Activated naive CD8-positive, alpha-beta T cell treated with anti-CD3 and anti-CD28 coated beads, Interleukin-2, amount 50 U/mL, for 16 hours (primary cell): ENCODE measurements at regions not wholly inside any gene's neighbourhood (a gene's known extent, or its start where the extent isn't known, plus 50 kb on each side); places are given as distances from the start of the nearest gene placed in this dataset.

Experiments used
- DNase-seq: peaks from one replicate; pipeline ENCODE4 v3.0.0-alpha.2; 2020; ENCODE audit warnings: low read depth, low spot score

DNA sequence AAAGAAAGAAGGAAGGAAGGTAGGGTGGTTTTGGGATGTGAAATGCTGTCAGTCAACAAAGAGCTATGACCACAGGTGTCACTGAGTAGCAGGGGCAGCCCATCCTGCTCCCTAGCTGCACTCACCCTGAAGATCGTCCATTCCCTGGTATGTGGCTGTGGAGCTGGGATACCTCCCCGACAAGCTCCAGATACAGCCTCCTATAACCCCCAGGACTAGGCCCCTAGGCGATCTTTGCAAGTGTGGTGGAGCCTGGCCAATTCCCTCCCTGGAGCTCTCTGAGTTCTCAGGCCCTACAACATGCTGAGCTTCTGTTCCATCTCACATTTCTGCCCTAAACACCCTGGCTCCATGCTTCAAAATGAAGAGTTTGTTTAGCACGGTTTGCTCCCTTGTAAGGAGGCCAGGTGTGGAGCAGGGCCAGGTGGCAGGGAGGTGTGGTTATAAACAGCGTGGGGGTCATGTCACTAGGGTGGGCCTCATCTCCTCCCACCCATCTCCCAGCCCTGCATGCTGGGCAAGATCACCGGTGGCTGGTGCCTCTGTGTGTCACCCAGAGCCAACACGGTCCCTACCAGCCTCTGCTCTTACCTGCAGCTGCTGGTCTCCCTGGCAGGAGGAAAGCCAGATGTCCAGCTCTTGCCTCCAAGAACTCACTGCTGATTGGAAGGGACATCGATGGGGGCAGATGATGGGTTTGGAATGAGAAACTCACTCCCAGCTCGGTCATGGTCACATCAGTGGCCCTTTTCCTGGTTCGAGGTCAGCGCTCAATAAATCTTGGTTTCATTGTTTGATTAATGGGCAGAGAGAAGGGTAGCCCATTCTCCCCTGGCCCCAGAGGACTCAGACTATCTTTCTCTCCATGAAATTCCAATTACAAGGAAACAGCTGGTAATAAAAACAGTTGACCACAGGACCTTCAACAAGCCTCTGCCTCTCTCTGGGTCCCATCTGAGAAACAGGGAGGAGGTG, 511.0 kb upstream of the CDH5 start:
- DNase-seq, result no peak

DNA sequence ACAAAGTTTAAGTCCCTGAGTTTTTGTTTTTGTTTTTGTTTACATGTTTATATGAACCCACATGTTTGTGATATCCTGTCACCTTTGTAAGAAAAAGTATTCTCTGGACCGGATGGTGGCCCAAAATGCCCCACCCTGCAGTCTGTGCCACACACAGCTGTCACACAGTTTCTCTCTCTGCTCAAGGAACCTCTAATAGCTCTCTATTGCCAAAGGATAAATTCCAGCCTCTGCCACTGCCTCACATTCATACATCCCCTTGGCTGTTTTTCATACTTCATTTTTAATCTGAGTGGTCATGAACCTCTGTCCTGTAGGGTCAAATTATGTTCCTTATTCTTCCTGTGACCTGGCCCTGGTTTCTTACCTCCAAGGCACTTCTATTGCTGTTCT, 520.3 kb upstream of the CDH5 start:
- no peak for DNase-seq

DNA sequence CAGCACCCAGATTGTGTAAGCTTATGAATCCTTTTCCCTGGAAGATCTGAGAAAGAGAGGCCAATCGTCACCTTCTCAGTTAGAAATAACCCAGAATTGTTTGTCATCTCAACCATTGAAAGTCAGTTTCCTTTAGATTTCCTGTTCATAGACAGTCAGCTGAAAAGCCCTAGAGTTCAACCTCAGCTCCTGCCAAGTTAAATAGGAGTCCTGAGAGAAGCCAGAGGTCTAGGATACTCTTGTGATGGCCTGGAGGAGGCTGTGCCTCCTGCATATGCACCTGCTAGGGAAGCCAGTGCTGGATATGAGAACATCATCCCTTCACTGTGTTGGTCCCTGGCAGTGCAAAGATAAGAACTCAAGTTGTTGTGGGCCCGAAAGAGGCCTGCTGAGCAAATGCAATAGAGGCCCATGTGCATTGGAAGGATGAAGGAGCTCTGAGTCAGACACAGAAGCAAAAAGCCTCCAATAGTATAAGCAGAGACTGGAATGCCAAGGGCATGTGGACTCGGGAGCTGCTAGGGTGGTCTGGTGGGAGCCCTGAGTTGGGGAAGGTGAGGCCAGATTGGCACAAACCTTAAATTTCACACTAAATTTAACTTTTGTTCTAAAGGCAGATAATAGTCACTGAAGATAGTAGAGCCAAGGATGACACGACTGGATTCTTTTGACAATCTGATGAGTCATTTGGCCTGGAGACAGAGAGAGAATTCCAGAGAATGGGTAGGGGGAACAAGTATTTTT, 520.9 kb upstream of the CDH5 start:
- DNase-seq, result no peak

DNA sequence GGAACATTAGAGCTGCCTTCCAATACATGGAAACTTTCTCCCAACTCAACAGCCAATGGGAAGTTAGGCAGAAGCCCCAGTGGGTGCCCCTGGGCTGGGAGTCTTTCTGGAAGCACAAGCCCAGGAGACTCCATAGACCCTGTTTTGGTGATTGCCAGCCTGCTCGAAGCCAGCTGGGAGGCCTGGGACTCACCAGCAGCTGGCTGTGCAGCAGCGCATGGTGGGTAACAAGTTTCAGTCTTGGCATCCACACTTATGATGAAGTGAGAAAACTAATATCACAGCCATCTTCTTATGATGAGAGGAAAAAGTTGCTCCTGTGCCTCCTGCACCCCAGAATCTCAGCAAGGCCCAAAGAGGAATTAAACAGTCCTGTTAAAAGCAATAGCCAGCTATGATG, 522.5 kb upstream of the CDH5 start:
- no peak for DNase-seq

DNA sequence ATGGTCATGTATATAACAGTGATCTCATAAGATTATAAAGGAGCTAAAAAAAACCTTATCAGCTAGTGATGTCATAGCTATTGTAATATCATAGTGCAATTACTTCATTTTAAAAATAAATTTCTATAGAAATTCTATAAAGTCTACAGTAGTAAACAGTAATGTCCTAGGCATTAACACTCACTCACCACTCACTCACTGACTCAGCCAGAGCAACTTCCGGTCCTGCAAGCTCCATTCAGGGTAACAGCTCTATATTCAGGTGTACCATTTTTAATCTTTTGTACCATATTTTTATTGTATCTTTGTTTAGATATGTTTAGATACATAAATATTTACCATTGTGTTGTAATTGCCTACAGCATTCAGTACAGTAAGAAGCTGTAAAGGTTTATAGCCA, 524.4 kb upstream of the CDH5 start:
- no peak for DNase-seq

DNA sequence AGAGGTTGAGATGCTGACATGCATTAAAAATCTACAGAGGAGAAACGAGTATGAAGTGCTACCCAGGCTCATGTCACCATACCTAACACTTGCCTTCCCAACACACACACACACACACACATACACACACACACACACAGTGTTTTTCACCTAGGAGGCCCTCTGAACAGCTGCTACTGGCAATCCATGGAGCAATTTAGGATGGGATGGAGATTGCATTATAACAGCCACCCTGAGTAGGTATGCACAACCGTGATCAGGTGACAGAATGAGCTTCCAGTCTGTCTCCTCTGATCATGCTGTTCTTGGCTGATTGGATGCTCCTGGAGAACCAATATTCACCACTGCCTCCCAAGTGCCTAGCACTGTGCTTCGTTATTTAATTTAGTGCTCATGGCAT, 528.5 kb upstream of the CDH5 start:
- no peak for DNase-seq

DNA sequence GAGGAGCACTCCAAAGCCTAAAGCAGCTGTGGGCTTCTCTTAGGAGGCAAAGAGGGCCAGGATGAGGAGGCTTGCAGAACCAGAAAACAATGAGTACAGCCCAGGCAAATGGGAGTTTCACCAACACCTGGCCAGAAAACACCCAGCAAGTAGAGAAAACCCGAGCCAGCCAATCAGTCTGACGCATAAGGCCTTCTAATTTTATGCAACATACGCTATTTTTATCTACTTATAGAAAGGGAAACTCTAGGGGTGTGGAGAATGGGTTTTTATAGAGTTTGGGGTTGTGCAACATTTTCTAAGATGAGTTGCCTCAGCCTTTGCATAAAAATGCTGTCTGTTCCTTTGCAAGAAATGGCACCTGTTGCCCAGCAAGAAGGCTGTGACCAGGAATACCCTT, 529.0 kb upstream of the CDH5 start:
- DNase-seq, result no peak

DNA sequence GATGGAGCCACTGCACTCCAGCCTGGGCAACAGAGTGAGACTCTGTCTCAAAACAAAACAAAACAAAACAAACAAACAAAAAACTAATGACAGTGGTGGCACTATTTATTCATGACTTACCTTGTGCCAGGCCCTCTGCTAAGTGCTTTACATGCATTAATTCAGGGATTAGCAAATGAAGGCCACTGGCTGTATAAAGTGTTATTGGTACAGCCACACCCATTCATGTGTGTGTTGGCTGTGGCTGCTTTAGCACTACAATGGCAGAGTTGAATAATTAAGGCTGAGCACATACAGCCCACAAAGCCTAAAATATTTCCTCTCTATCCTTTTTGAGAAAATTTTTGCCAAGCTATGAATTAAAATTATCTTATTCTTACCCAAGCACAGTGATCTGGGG, 531.8 kb upstream of the CDH5 start:
- DNase-seq, result no peak

DNA sequence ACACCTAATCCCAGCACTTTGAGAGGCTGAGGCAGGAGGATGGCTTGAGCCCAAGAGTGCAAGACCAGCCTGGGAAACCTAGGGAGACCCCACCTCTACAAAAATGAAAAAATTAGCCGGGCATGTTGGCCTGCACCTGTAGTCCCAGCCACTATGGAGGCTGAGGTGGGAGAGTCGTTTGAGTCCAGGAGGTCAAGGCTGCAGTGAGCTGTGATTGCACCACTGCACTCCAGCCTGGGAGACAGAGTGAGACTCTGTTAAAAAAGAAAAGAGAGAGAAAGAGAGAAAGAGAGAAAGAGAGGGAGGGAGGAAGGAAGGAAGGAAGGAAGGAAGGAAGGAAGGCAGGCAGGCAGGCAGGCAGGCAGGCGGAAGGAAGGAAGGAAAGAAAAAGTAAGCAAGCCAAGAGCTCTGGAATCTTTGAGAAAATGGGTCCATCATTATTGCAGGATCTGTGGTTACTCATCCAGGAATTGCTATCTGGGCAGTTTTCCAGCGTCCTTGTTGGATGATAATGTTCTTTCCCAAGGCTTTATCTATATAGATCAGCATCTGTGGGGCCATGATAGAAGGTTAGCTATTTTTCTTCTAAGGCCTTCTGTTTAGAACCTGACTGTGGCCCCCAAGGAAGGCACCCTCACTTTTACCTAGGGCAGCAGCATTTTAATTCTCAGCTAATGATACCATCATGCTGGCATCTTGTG, 533.2 kb upstream of the CDH5 start:
- DNase-seq, result no peak

DNA sequence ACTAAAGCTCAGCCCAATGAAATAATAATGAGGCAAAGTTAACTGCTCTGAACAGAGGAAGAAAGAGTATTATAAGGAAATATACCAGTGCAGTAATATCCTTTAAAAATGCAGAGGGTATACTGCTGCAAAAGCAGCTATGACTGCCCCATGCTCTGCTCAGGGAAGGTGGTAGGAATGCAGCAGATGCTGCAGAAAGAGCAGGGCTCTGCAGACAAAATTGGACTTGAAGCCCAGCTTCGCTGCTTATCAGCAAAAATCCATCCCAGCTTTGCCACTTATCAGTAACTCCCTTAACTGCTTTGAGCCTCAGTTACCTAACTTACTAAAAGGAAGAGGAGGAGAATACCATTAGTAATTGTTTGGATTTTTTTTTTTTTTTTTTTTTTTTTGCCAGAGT, 533.8 kb upstream of the CDH5 start:
- no peak for DNase-seq

DNA sequence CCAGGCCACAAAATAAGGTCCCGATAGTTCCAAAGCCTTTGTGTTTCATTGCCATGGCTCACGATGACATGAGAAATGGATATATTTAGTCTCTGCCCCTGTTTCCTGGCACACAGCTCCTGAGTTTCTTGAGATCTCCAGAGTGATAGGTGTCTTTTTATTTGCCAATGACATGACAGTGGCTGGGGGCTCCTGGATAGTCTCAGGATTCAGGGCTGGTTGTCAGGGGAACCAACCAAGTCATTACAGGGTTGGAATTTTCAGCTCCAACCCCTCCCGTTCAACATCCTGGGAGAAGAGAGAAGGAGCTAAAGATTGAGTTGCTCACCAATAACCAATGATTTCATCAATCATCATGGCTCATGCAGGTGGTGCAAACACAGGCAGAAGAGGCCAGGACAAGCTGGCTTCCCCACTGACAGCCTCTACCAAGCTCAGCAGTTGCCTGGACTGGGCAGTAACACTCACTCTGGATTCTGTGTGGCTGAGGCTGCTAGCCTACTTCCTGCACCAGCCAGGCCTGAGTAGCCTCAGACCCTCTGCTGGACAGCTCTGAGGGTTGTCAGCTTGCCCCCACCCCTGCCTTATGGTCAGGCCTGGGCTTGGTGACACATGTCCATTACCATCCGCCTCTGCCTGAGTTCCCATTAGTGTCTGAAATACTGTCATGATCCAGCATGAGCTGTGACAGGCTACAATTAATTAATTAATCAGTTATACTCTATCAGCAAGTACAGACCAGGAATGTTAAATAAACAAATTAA, 534.4 kb upstream of the CDH5 start:
- DNase-seq, result no peak

DNA sequence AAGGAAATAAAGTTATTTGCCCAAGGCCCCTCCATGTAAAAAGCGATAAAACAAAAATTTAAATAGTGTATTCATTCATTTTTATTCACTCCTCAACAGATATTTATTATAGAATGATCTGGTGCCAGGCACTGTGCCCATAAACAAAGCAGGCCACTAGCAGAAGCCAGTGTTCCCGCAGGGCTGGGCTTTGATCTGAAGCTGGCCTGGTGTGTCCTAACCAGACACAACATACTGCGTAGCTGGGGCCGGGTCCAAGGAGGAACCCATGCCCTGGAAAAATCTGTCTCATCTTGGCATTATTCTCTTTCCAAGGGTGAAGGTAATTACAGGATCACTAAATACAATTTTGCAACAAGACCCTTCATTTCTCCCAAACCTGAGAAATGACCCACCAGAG, 537.4 kb upstream of the CDH5 start:
- no peak for DNase-seq

DNA sequence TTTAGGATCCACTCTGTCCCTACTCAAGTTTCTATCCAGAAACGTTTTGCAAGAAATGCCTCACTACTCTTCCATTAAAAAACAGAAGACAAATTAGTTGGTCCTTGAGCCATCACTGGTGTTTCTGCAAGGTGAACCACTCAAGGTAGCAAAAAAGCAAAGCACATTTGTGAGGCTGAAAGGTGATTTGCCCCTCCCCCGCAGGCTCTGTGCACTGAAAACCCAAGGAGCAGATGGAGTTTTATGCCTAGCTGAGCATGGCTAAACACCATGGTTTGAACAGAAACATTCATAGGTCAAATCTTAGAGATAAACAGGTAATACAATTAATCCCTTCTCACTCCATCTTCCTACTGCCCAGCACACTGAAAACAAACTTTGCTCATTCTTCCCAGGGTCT, 538.2 kb upstream of the CDH5 start:
- DNase-seq, result no peak

DNA sequence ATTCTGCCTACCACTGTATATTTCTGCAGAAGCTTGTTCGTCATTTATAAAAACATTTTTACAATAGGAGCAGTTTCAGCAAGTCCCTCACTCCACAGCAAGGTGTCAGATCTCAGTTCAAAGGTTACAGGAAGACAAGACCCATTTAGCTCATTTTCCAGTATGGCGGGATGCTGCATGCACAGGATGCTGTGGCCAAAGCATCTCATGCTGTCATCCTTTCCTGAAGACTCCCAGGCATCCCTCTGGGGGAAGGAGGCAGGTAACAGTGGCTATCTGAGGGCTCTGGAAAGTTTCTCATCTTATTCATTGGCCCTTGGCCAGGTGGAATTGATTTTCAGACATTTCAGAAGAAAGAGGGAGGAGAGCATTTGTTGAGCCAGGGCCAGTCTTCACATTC, 539.3 kb upstream of the CDH5 start:
- no peak for DNase-seq

DNA sequence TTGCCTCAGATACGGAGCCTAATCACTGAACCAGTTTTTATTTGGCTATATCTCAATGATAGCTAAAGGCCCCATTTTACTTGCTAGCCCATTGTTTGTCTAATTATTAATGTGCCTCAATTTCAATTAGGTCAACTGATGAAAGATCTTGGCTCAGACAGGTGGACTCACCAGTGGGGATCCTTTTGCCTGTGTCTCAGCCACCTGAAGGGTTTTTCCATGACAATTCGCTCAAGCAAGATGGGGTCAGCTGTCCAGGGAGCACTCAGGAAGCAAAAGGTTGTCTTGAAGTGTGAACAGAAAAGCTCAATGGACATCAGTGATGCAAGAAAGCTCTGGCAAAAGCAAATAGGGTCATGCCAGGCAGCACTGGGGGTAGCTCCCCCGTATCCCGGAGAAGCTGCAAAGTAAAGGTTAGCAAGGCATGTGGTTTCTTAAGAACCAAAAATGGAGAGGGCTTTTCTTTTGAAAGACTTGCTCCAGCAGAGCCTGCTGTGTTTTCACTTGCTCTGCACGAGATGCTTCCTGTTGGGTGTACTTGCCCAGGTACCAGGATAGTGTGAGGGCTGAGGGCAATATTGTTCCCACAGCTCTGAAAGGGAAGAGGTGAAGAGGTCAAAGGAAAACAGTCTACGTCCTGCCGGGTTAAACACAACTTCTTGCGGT, 541.2 kb upstream of the CDH5 start:
- DNase-seq, result no peak

DNA sequence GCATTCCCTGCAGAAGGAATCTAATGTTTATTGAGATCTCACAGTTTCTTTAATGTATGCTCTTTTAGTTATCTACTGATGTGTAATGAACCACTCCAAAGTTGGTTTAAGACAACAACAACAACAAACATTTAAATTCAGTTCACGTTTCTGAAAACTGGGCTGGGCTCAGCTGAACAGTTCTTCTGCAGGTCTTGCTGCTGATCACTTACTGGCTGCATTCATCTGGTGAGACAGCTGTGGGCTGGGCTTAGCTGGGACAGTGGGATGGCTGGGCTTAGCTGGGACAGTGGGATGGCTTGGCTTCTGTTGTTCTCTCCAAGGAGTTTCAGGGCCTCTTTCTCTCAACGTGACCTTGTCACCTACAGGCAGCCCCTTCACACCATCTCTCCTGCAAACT, 544.3 kb upstream of the CDH5 start:
- DNase-seq, result no peak

DNA sequence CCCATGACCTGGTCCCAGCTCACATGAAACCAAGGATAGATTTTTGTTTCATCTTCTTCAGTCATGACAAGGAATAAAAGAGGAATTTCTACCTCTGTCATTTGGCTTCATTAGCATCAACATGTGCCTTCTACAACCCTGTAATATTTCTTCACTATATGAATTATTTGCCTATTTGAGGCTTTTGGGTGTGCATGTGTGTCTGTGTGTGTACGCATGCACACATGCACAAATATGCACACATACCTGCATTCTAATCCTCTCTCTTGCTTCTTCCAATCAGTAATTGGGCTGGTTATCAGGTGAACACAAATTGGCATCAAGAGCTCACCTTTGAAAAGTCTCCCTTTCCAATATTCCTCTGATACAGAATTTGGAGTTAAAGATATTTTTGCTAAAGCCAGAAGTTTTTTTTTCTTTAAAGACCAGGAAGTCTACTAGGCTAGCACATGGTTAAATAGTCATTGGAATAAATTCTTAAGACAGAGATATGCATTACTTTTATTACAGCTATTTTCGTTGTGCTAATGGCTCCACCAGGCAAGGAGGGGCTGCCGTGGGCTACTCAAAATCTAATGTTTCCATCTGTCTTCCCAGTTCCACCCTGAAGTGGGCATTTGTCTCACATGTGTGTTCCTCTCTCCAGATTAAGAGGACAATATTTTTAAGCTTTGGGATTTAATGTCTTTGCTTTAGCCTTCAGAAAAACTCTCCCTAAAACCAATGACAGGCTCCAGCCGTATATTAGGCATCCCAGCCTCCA, 547.2 kb upstream of the CDH5 start:
- no peak for DNase-seq

DNA sequence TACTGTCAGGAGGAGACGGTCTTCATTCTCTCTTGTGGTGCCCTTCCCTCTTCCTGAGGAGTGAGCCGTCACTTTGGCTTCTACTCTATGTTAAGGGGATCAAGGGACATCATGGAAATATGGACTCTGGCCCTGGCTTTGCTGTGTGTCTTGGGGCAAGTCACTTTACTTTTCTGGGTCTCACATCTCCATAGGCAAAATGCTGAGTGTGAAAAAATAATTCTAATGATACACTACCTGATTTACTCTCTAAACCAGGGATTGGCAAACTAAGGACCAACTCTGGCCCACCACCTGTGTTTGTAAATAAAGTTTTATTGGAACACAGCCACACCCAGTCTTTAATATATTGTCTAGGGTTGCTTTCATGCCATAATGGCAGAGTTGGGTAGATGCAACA, 548.7 kb upstream of the CDH5 start:
- DNase-seq, result no peak

DNA sequence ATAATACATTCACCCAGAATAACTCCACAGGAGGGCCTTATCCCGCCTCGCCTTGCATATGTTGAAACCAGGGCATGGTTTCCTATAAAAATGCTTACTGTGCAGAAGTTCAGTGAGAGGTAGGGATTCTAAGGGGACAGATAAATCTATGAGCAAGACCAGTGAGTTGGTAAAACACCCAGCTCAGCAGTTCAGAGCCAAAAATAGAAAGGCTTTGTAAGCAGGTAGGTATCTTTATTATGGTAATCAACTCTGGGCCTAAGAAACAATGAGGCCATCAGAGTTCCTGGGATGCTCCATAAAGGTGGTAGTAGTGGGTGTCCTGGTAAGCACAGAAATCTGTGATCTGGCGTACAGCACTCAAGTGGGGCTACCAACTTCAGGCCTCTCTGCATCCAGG, 549.4 kb upstream of the CDH5 start:
- DNase-seq, result no peak

DNA sequence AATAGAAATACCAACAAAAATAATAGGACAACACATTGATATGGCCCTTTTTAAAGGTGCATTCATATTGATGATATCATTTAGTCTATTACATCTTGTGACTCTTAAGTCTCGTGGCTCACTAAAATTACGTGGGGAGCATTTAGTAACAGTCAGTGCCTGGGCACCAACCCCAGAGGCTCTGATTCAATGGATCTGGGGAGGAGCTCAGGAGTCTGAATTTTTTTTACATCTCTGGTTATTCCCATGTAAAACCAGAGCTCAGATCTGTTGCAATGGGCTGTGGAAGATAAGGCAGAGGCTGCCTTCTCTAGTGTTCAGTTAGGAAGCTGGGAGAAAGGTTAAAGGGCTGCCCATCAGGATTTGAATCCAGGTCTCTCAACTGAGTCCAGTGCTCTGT, 549.9 kb upstream of the CDH5 start:
- DNase-seq, result no peak
